ENCODE measurements at regions not wholly inside any gene's neighbourhood (a gene's known extent, or its start where the extent isn't known, plus 50 kb on each side); places are given as distances from the start of the nearest gene placed in this dataset.

DNA sequence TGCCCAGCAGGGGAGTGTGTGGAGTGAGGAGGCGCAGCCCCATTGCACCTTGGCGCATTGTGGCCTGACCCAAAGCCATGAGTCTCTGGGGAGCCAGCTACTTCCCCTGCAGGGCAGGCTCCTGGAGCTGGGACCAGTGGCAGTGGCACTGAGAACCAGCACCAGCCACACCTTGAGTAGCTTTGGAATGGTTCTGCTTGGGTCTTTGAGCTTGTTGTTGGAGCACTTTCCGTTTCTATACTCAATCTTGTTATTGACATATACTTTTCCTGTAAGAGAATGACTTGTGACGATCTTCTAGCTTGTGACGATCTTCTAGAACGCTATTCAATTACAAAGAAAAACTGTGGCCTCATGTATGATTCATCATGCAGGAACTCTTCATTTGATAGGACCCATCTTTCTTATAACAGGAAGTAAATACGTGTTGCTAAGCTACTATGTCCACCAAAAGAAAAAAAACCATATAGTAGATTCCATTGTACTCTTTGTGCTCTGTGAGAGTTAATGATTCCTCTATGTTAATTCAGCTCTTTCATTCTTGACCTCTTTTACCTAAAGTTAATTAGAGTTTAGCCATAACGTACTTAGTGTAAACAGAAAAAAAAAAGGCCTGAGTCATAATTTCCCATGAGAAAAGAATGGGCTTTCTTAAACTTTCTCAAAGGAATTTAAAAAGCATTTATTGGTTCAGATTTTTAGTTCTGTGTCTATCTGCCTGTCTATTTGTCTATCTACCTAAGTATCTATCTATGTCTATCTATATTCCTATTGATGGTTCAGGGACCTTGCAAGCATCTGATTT, 113.1 kb downstream of the GATA6 start:
- H3K4me1 ChIP-seq (replicated peaks in 1 of 2): peaks cover 0 to 3% of the 10 kb centered on the region in 2 donors
- no peak overlapping the region for H3K27ac ChIP-seq
- 0 to 88% (median 39%) methylated on average over 1 to 7 of the region's 8 CpGs for WGBS, 10 experiments
- peak in 7 of 8 experiments; percentile 36 to 91 (median 63) for ATAC-seq (replicated peaks in 6 of 8)
- no peak overlapping the region for H3K4me3 ChIP-seq
- in situ Hi-C loops (cut with MboI; ENCODE audit: low pct_unique_long_range_greater_than_20kb in 2 of 9, low sequenced_read_pairs in 9 of 9, unreplicated experiment in 9 of 9): loop anchor here in 1 of 9 experiments (25.0 kb wide), 1 partner anchor 105 kb away; no protein-coding TSS in a partner anchor

DNA sequence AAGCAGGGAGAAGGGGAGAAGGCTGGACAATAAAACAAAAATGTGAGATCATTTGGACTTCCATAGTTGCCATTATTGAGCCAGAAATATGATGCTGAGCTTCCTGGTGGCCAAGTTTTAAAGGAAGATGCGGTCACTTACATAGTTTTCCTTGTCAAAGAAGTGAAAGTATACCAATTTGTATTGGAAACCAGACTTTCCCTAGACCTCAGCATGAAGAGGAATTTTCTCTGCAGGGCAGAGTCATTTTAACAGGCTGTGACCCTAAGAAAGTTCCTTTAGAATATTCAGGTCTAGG, 111.0 kb downstream of the GATA6 start:
- in situ Hi-C loops (cut with MboI; ENCODE audit: low pct_unique_long_range_greater_than_20kb in 2 of 9, low sequenced_read_pairs in 9 of 9, unreplicated experiment in 9 of 9): loop anchor here in 1 of 9 experiments (25.0 kb wide), 1 partner anchor 107 kb away; no protein-coding TSS in a partner anchor

DNA sequence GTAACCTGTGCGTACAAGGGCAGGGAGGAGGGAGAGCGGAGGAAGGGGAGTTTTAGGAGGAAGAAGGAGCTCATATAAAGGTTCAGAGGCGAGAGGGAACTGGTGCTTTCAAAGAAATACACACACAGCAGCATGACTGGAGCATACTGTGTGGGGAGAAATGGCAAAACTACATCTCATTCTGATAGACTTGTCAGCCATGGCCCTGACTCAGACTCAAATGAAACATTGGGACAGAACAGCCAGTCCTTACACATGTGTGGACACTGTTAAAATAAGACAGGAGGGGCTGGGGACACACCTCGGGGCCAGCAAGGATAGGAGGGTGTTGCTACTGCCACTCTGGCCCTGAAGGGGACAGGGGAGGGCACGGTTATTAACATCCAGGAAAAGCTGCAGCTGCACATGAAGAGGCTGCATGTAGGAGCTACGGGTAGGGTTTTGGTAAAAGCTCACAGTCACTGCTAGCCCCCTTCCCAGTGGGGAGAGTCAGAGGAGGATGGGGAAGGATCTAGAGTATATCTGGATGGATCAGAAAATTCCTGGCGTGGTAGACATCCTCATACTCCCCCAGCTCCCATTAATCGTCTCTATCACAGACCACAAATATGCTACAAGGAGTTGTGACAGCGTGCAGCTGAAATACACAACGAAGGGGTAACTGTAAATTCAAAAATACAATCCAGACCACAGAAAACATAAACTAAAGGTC, 110.5 kb downstream of the GATA6 start:
- H3K27ac ChIP-seq: no peak overlapping the region
- ATAC-seq (replicated peaks in 6 of 8): no peak
- in situ Hi-C loops (cut with MboI; ENCODE audit: low pct_unique_long_range_greater_than_20kb in 2 of 9, low sequenced_read_pairs in 9 of 9, unreplicated experiment in 9 of 9): loop anchor here in 1 of 9 experiments (25.0 kb wide), 1 partner anchor 107 kb away; no protein-coding TSS in a partner anchor
- H3K4me3 ChIP-seq: no peak overlapping the region
- peaks cover 0 to 3% of the 10 kb centered on the region in 2 donors for H3K4me1 ChIP-seq (replicated peaks in 1 of 2)
- WGBS, 10 experiments: 4 to 92% (median 61%) methylated on average over 1 to 8 of the region's 10 CpGs; no CpG with 5 or more reads in 2 of the 10 experiments

More for the DNA sequence above, 111.0 kb downstream of the GATA6 start:
- H3K4me3 ChIP-seq: no peak overlapping the region
- peak in 1 of 8 experiments; percentile 15 for ATAC-seq (replicated peaks in 6 of 8)
- WGBS, 10 experiments: 20 to 100% (median 86%) methylated on average over 1 of the region's 1 CpG; no CpG with 5 or more reads in 4 of the 10 experiments
- H3K27ac ChIP-seq: no peak overlapping the region
- peaks cover 0 to 3% of the 10 kb centered on the region in 2 donors for H3K4me1 ChIP-seq (replicated peaks in 1 of 2)

DNA sequence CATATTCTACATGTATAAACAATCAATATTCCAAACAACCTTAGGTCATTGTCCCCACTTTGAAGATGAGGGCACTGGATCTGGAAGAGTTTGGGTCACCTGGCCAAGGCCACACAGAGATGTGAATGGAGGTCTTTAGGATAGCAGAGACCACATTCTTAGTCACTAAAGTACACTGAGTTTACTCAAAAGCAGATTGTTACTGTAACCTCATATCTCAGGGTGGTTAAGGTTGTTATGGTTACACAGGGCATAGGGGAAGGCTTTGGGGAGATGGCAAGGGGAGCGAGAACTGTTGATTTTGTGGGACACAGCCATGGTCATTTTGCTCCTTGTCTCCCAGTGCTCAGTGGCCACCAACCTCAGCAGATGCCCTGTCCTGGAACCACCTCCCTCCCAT, 109.4 kb downstream of the GATA6 start:
- H3K4me1 ChIP-seq (replicated peaks in 1 of 2): peaks cover 0 to 3% of the 10 kb centered on the region in 2 donors
- WGBS, 10 experiments: 100% methylated on average over 1 of the region's 1 CpG; no CpG with 5 or more reads in 8 of the 10 experiments
- ATAC-seq (replicated peaks in 6 of 8): no peak
- in situ Hi-C loops (cut with MboI; ENCODE audit: low pct_unique_long_range_greater_than_20kb in 2 of 9, low sequenced_read_pairs in 9 of 9, unreplicated experiment in 9 of 9): loop anchor here in 1 of 9 experiments (25.0 kb wide), 1 partner anchor 109 kb away; no protein-coding TSS in a partner anchor
- no peak overlapping the region for H3K27ac ChIP-seq
- no peak overlapping the region for H3K4me3 ChIP-seq

DNA sequence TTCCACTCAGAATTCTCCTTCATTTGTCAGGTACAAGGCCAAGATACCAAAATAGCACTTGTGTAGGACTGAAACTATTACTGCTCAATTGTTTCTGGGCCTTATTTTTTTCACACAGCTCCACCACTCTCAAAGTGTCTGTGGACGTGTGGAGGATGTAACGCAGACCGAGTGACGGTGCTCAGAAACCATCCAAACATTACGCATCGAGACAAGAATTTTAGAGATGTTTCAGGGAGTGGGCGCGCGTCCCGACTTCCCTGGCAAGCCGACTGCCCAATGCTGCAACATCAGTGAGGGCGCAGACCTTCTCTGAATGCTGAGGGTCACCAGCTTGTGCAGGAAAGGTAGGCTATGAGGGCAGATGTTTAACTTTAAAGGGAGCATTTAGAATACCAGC, 108.4 kb downstream of the GATA6 start:
- Histone ChIP-seq H3K4me1 (replicated peaks in 1 of 2) (no peaks in the 10 kb centered on the region), H3K27ac (no peak overlapping the region), H3K4me3 (no peak overlapping the region)
- in situ Hi-C loops (cut with MboI; ENCODE audit: low pct_unique_long_range_greater_than_20kb in 2 of 9, low sequenced_read_pairs in 9 of 9, unreplicated experiment in 9 of 9): loop anchor here in 1 of 9 experiments (25.0 kb wide), 1 partner anchor 110 kb away; no protein-coding TSS in a partner anchor
- ATAC-seq (replicated peaks in 6 of 8): no peak
- WGBS, 10 experiments: 80 to 100% (median 84%) methylated on average over 1 to 9 of the region's 12 CpGs; no CpG with 5 or more reads in 3 of the 10 experiments

DNA sequence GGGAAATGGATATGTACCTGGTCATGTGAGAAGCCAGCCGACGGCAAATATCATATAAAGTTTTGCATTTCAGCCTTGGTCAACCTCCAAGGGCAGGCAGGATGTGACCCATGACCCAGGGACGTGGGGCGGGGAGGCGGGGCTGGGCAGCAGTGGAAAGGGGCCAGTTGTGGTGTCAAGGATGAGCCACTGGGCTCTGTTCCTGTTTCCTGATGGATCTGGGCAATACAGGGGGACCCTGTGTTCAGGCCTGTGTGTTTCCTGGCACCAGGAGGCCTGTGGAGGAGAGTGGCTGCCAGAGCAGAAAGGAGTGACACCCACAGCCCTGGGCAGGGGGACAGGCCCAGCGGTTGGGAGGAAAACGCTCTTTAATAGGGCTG, 106.9 kb downstream of the GATA6 start:
- no peak overlapping the region for H3K27ac ChIP-seq
- H3K4me1 ChIP-seq (replicated peaks in 1 of 2): no peaks in the 10 kb centered on the region
- no peak overlapping the region for H3K4me3 ChIP-seq
- 83 to 100% (median 94%) methylated on average over 1 to 4 of the region's 7 CpGs; no CpG with 5 or more reads in 6 of the 10 experiments for WGBS, 10 experiments
- in situ Hi-C loops (cut with MboI; ENCODE audit: low pct_unique_long_range_greater_than_20kb in 2 of 9, low sequenced_read_pairs in 9 of 9, unreplicated experiment in 9 of 9): loop anchor here in 1 of 9 experiments (25.0 kb wide), 1 partner anchor 111 kb away; no protein-coding TSS in a partner anchor
- no peak for ATAC-seq (replicated peaks in 6 of 8)

DNA sequence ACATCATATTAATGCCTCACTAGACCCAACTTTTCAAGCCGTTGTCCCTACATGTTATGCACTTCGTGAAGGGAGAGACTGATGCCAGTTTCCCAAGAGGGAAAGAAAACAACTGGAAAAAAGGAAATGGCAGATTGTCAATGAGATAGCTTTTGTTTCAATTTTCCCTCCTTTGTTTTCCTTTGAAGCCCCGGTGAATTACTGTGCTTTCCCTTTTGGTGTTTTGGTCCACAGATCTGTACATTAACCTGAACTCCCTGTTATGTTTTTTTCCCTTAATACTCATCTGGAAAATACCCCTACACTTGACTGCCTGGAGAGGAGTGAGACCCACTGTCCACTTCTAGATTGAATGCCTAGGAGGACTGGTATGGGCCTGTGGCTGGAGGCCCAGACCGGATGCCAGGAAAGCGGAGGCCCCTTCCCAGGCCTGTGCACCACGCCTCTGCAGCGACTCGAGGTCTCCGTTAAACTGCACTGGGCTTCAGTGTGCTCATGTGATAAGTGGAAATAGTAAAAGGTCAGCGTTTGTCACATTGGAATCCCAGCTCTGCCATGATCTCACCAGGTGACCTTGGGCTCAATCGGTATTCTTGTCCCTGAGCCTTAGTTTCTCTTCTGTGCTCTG, 106.4 kb downstream of the GATA6 start:
- in situ Hi-C loops (cut with MboI; ENCODE audit: low pct_unique_long_range_greater_than_20kb in 2 of 9, low sequenced_read_pairs in 9 of 9, unreplicated experiment in 9 of 9): loop anchor here in 1 of 9 experiments (25.0 kb wide), 1 partner anchor 111 kb away; no protein-coding TSS in a partner anchor
- whole genome bisulfite sequencing, 10 experiments: 0 to 100% (median 95%) methylated on average over 1 to 9 of the region's 11 CpGs; no CpG with 5 or more reads in 2 of the 10 experiments
- H3K4me3 ChIP-seq: no peak overlapping the region
- no peak for ATAC-seq (replicated peaks in 6 of 8)
- H3K4me1 ChIP-seq (replicated peaks in 1 of 2): no peaks in the 10 kb centered on the region
- H3K27ac ChIP-seq: no peak overlapping the region

DNA sequence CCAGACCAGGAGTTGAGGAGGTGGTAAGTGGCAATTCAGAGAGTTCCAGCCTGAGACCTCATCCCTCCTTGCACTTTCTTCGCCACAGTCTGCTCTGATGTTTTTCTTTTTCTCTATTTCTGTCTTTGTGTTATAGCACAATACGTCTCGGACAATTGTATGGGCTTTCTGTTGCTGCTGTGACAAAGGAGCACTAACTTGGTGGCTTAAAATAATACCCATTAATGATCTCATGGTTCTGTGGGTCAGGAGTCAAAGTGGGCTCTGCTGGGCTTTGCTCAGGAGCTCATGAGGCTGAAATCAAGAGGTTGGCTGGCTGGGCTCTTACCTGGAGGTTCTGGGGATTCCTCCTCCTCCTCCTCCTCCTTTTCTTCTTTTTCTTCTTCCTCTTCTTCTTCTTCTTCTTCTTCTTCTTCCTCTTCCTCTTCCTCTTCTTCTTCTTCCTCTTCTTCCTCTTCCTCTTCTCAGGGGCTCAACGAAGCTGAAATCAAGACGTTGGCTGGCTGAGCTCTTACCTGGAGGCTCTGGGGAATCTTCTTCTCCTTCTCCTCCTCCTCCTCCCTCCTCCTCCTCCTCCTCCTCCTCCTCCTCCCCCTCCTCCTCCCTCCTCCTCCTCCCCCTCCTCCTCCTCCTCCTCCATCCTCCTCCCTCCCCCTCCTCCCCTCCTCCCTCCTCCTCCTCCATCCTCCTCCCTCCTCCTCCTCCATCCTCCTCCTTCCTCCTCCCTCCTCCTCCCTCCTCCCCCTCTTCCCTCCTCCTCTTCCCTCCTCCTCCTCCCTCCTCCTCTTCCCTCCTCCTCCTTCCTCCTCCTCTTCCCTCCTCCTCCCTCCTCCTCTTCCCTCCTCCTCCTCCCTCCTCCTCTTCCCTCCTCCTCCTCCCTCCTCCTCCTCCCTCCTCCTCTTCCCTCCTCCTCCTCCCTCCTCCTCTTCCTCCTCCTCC, 104.0 kb downstream of the GATA6 start:
- no peak for ATAC-seq (replicated peaks in 6 of 8)
- in situ Hi-C loops (cut with MboI; ENCODE audit: low pct_unique_long_range_greater_than_20kb in 2 of 9, low sequenced_read_pairs in 9 of 9, unreplicated experiment in 9 of 9): no loop called here
- 31 to 100% (median 83%) methylated on average over 1 to 4 of the region's 5 CpGs; no CpG with 5 or more reads in 1 of the 10 experiments for WGBS, 10 experiments
- H3K27ac ChIP-seq: no peak overlapping the region
- H3K4me3 ChIP-seq: no peak overlapping the region
- no peaks in the 10 kb centered on the region for H3K4me1 ChIP-seq (replicated peaks in 1 of 2)

DNA sequence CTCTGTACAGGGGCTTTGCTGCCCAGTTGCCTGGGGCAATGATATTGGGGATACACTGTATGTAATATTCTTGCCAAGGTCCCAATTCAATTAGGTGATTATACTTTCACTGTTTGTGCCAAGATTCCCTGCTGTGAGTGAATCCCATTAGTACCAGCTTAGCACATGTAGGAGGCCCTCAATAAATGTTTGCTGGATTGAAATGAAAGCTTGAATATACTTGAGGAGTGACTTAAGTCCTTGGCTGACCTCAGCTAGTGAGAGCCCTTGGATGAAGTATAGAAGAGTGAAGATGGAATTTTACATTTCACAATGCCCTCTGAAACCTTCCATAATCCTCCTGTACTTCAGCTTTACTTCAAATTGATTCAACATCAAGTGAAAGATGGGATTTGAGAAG, 102.9 kb downstream of the GATA6 start:
- no peaks in the 10 kb centered on the region for H3K4me1 ChIP-seq (replicated peaks in 1 of 2)
- no peak for ATAC-seq (replicated peaks in 6 of 8)
- no peak overlapping the region for H3K4me3 ChIP-seq
- in situ Hi-C loops (cut with MboI; ENCODE audit: low pct_unique_long_range_greater_than_20kb in 2 of 9, low sequenced_read_pairs in 9 of 9, unreplicated experiment in 9 of 9): no loop called here
- no peak overlapping the region for H3K27ac ChIP-seq

DNA sequence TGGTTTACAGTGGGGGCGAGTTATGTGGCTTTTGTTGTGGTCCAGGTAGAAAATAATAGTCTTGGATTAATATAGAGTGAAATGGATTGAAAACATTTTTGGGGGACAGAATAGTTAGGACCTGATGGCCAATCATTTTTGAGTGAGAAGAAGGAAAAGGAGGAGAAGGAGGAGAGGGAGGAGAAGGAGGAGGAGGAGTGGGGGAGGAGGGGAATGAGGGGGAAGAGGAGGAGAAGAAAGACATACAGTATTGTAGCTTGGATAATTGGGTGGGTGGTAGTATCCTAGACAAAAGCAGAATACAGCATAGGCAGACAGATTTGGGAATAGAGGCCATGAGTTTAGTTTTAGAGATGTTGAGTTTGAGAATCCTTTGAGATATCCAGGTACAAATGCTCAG, 101.6 kb downstream of the GATA6 start:
- Histone ChIP-seq H3K27ac (no peak overlapping the region), H3K4me1 (replicated peaks in 1 of 2) (no peaks in the 10 kb centered on the region), H3K4me3 (no peak overlapping the region)
- in situ Hi-C loops (cut with MboI; ENCODE audit: low pct_unique_long_range_greater_than_20kb in 2 of 9, low sequenced_read_pairs in 9 of 9, unreplicated experiment in 9 of 9): no loop called here
- ATAC-seq (replicated peaks in 6 of 8): no peak
- WGBS, 10 experiments: 63 to 70% methylated on average over 1 of the region's 1 CpG; no CpG with 5 or more reads in 8 of the 10 experiments

DNA sequence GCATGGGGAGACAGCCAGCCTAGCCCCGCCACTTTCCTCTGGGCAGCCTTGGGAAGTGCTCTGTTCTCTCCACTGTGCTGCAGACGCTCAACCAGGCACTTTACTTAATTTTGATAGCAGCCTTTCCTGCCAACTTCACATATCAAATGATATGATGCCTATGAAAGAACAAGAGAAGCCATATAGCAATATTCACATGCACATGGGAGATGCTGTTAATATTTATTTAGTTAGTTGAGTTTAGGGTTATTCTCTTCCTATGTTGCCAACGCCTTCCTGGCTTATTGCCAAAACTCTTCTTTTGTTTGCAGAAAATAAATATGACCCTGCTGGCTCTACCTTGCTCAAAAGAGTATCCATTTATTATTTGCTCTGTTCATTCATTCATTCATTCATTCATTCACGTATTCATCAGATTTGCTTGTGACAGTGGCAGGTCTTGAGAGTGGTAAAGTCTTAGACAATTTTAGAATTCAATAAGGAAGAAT, 99.3 kb downstream of the GATA6 start:
- in situ Hi-C loops (cut with MboI; ENCODE audit: low pct_unique_long_range_greater_than_20kb in 2 of 9, low sequenced_read_pairs in 9 of 9, unreplicated experiment in 9 of 9): no loop called here
- ATAC-seq (replicated peaks in 6 of 8): no peak
- no peaks in the 10 kb centered on the region for H3K4me1 ChIP-seq (replicated peaks in 1 of 2)
- WGBS, 10 experiments: 17 to 100% (median 76%) methylated on average over 1 to 4 of the region's 4 CpGs
- no peak overlapping the region for H3K4me3 ChIP-seq
- no peak overlapping the region for H3K27ac ChIP-seq

DNA sequence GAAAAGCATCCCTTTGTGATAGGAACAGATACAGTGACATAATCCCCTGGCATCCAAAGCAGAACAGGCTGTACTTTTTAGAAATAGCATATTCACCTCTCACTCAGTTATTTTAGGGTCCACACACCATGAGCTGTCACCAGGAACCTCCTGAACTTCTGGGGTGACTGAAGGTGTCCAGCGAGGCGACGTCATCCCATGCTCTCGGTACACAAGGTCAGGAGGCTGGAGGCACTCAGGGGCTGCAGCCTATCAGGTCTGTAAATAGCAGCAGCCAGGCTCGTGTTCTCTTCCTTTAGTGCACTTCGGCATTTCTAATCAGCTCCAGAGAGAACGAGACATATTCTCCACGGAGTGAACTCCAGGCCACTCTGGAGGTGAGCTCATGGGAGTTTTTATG, 98.3 kb downstream of the GATA6 start:
- in situ Hi-C loops (cut with MboI; ENCODE audit: low pct_unique_long_range_greater_than_20kb in 2 of 9, low sequenced_read_pairs in 9 of 9, unreplicated experiment in 9 of 9): no loop called here
- no peak for ATAC-seq (replicated peaks in 6 of 8)
- no peak overlapping the region for H3K27ac ChIP-seq
- 0 to 76% (median 30%) methylated on average over 1 to 8 of the region's 8 CpGs; no CpG with 5 or more reads in 3 of the 10 experiments for WGBS, 10 experiments
- H3K4me1 ChIP-seq (replicated peaks in 1 of 2): no peaks in the 10 kb centered on the region
- no peak overlapping the region for H3K4me3 ChIP-seq
